ENCODE measurements at regions not wholly inside any gene's neighbourhood (a gene's known extent, or its start where the extent isn't known, plus 50 kb on each side); places are given as distances from the start of the nearest gene placed in this dataset.
"Not testable (repeated sequence)": the region's sequence is repeated elsewhere in the genome, so short reads cannot be mapped to it uniquely, and the experiment has no call there.

DNA sequence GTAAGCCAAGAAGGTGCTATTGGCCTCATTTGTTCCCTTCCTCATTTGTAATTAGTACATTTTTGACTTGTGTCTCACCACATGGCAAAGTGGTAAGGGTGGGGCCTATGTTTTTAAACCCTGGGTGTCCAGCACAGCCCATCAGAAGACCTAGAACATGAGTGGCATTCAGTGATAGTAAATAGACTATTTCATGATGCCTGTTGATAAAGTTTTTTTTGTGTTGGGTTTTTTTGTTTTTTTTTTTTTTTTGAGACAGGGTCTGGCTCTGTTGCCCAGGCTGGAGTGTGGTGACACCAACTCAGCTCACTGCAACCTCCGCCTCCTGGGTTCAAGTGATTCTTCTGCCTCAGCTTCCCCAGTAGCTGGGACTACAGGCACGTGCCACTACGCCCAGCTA, 74.8 kb downstream of the DOP1B start:
- TF ChIP-seq EZH2 (IDR thresholded peaks at IDR 0.05; ENCODE audit: borderline replicate concordance, low read depth, low read length, poor library complexity, severe bottlenecking): not testable (repeated sequence)
- TF ChIP-seq, protein P1, sequence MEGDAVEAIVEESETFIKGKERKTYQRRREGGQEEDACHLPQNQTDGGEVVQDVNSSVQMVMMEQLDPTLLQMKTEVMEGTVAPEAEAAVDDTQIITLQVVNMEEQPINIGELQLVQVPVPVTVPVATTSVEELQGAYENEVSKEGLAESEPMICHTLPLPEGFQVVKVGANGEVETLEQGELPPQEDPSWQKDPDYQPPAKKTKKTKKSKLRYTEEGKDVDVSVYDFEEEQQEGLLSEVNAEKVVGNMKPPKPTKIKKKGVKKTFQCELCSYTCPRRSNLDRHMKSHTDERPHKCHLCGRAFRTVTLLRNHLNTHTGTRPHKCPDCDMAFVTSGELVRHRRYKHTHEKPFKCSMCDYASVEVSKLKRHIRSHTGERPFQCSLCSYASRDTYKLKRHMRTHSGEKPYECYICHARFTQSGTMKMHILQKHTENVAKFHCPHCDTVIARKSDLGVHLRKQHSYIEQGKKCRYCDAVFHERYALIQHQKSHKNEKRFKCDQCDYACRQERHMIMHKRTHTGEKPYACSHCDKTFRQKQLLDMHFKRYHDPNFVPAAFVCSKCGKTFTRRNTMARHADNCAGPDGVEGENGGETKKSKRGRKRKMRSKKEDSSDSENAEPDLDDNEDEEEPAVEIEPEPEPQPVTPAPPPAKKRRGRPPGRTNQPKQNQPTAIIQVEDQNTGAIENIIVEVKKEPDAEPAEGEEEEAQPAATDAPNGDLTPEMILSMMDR (conservative IDR thresholded peaks at IDR 0.05; ENCODE audit: low read depth, low read length): not testable (repeated sequence)

Measured in A673 (cell line).